GM21723 (cell line): ENCODE measurements at regions not wholly inside any gene's neighbourhood (a gene's known extent, or its start where the extent isn't known, plus 50 kb on each side); places are given as distances from the start of the nearest gene placed in this dataset.

Experiments used
- ATAC-seq: cut with Tn5 transposase; IDR thresholded peaks from one replicate; pipeline ENCODE4 v1.9.1; 2021; ENCODE audit warnings: mild to moderate bottlenecking, moderate library complexity; ENCODE audit not compliant: unreplicated experiment

DNA sequence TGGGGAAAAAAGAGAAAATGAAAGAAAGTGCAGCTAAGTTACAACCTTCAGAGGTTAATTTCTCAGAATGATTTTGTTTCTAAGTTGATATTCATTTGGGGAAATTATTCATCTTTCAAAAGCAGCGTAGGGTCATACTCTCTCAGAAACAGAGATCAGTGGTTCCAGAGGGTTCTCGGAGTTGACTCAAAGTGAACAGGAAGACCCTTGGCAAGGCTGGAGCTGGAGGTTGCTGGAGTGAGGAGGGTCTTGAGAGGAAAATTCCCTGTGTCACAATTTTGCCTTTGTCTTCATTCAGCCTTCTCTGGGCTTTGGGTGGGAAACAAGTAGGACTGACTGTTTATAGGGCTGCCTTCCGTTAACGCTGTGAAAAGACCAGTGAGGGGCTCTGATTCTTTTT lies 168.2 kb downstream of the ICOS start:
- ATAC-seq: no peak

DNA sequence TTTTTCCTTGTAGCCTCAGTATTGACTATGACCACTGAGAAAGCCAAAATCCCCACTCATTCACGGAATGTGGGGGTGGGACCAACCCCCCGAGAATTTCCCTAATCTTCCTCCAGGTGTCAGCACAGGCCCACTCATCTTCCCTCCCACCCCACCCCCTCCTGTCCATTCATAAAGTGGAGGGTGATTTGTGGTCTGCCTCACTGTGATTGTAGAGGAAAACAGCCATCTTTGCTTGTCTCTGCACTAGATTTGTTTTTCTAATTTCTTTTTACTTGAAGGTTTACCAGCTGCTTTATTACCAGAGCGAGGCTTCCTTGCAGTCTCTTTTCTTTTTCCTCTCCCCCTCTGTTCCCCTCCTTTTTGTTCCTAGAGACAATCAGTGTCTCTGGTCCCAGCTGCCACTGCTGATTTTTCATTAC lies 171.8 kb downstream of the ICOS start:
- no peak for ATAC-seq

GRCh38 chr2:204108781-204109295 lies 172.3 kb downstream of the ICOS start:
- ATAC-seq: no peak

DNA sequence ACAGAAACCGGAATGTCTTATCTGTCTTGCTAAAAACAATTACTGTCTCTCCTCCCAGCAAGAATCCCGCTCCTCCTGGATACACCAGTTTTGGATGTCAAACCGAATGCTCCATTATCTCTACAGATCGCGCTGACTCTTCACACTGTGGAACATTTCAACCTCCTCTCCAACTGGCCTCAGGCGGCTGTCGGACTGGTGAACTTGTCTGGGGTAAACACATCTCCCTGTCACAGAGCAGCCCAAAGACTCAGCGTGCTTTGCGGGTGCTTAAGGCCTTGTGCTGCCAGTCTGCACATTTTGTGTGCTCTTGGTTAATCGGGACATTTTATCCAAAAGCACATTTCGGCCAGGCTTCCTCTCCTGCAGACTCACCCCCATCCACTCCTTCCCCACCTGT lies 173.1 kb downstream of the ICOS start:
- no peak for ATAC-seq

DNA sequence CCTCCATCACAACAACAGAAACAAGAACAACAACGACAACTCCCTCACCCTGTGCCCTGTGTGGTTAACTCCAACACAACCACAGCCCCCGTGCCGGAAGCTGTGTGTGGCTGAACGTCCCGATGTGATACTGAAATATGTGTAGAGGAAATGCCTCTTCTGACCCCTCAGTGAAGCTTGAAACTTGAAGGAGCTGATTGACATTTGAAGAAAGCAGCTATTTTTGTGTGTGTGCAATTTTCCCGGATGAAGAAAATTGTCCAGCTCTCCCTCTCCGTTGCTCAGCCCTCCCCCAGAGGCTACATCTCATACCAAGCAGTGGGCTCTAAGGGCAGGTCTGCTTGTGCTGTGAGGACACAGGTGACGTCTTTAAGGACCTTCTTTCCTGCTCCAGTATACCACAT lies 173.8 kb downstream of the ICOS start:
- peak; percentile 91 for ATAC-seq

DNA sequence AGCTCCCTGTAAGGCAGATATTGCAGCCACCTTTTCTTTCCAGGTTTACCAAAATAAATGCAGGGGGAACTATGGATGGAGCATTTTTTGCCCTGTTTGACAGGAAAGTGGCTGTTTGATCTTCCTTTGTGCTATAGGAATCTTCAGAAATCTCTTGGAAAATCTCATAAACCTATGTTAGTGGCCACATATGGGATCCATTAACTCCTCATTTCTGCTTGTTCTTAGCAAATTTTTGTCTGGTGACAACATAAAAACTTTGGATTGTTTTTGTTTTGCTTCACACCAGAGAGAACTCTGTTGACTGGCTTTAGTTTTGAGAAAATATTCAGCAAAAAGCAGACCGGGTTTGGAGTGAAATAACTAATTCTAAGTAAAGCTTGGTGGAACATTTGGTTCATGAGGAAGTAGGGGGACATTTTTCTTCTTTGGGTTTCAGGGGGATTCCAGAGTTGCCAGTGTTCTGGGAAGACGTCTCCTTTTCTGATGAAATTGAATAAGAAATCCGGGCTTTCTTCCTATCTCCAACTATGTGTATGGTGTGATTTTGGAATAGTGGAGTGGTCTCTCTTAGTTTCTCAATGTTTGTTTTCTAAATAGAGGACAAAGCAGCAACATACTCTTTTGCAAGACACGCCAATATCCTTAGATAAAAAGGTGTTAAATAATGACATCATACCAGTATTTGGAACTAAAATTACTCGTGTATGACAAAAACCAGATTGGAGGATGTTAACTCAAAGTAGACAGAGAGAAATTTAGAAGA lies 174.4 kb downstream of the ICOS start:
- no peak for ATAC-seq

- no peak for ATAC-seq
These were observed 175.7 kb downstream of the ICOS start for GRCh38 chr2:204112084-204112770.

GRCh38 chr2:204114295-204115136 lies 178.0 kb downstream of the ICOS start:
- ATAC-seq: no peak

DNA sequence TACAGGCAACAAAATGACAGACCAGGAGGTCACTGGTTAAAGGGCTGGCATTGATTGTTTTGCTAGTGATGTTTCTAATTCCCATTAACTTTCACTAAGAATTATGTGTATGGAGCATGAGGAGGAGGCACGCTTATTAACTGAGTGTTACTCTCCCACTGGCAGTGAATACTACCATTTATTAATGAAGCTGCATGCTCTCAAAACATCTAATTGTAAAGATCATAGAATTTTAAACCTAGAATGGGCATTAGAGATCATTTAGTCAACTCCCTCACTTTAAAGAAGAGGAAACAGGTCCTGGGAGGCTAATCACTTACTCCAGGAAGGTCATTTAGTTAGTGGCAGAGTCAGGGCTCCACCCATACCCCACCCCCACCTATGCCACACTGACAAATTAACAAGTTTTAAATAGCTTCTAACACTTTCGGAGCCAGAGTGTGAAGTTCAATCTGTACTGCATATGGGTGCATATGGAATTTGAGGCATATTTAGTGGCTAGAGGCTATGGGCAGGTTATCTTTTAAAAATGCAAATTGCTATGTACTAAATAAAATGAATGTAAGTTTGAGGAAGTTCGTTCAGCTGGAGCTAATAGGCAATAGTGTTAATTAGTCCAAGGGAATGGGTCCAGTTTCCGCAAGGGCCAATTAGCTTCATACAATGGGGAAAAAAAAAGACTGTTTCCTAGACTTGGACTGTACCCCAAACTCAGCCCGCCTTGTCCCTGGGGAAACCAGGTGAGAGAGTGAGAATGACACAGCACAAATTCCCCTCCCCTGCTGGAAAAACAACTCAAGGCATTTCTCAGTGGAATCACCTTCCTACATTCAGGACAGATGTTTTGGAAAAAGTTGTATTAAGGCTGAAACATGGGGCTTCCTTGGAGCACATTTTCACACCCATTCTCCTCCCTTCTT lies 178.8 kb downstream of the ICOS start:
- no peak for ATAC-seq

- ATAC-seq: no peak
These were observed 179.7 kb downstream of the ICOS start for GRCh38 chr2:204116159-204116792.

DNA sequence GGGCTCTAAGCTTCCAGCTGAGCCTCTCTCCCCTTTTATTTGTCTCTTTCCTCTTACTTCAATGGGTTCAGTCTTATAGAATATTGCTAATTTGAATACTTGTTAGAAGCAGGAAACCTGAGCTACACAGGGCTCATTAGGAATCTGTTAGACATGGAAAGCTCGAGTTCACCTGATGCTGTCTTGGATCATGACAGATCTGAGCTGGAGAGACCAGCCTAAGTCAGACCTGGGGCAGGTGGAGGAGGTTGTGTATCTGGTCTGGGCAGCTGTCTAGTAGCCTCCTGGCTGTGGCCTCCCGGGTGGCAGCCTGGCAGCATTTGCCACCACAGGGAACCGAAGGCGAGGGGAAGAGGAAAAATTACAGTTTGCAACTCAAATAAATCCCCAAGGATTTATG lies 185.9 kb downstream of the ICOS start:
- ATAC-seq: no peak

DNA sequence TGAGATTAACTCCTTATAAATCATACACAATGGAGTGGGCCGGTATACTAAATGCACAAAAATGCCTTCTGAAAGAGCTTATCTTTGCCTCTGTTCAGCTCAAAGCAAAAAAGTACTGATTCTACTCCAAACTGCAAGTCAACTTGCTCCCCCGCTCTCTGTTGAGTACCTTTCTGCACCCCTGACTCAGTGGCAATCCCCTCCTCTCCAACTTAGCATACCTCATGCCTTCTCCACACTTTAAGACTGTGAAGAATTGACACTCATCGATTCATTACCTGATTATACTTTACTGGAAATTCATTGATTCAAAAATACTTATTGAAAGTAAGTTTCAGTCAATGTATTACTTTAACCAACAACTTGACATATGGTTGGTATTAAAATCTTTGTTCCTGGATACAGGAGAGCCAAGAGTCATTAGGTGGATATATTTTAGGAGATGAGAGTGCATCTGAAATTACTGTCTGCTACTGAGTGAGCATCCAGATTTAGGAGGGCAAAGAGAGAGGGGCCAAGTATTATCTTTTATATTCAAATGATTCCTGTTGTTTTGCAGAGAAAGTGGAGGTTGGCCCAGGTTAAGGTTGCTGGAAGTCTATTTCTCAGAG lies 187.7 kb downstream of the ICOS start:
- no peak for ATAC-seq

GRCh38 chr2:204126705-204127104 lies 190.1 kb downstream of the ICOS start:
- no peak for ATAC-seq

- no peak for ATAC-seq
These were observed 190.7 kb downstream of the ICOS start for GRCh38 chr2:204127238-204127637.

GRCh38 chr2:204129591-204130294 lies 193.2 kb downstream of the ICOS start:
- ATAC-seq: no peak

DNA sequence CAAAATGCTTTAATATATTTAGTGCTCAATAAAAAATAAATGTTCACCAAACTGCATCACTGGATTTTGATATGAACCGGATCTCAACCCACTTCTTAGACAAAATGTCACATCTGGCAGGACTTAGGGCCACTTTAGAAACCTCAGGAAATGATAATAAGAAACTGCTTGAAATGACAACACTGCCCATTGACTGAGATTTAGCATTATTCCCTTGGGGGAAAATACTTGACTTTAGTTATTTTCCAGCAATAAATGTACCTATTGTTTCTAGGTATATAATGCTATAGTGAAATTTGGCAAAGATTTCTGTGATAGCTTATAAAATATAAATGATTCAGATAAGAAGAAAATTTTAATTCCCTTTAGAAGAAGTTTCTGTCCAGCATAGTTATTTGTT lies 195.1 kb downstream of the ICOS start:
- no peak for ATAC-seq

- ATAC-seq: no peak
These were observed 196.9 kb downstream of the ICOS start for GRCh38 chr2:204133476-204133875.

DNA sequence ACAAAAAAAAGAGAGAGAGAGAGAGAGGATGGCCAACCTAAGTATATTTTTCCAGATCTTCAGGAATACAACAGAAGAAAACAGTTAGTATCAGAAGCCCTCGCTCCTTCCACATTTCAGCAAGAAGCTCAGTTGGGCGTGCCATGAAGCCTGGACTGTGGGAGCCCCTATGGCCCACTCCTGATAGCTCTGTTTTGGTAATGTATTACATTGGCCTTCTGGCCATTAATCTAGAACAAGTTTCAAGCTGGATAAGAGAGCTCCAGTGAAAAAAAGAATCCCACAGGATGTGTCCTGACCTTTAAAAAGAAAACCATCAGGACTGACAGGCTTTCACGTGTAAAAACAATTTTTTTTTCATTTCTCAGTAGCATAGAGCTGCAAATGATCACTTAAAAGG lies 197.9 kb downstream of the ICOS start:
- ATAC-seq: no peak

DNA sequence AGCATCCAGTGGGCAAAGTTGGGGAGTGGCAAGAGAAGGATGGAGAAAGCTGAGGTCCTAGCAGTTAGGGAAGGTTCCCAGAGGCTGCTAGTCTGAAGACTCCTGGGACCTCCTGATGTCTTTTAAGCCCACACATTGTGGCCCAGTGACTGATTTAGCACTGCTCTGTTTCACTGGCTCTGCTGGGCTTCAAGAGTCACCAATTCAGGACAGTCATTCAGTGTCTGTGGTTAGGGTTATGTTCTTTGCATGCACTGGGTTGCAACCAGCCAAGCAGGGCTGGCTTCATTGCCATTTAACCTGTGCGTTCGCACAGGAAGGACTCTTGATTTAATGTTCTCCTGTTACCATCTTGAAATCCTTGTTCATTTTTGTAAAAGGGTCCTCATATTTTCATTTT lies 199.2 kb downstream of the ICOS start:
- ATAC-seq: no peak
